Psoas muscle (tissue), 7 donors: ENCODE measurements at regions not wholly inside any gene's neighbourhood (a gene's known extent, or its start where the extent isn't known, plus 50 kb on each side); places are given as distances from the start of the nearest gene placed in this dataset.

Experiments used
- ATAC-seq, 4 donors: fragments of 200-7000 bp; cut with Tn5 transposase; one replicate each; pipeline ENCODE4 v1.9.1; 2020; ENCODE audit warnings: moderate library complexity in 3 of 4, mild to moderate bottlenecking in 2 of 4
- DNase-seq, 2 donors: peaks; one replicate each; pipeline ENCODE4 v3.0.0-alpha.2; 2020
- H3K27ac ChIP-seq: fragments of 200-600 bp; one replicate; pipeline ENCODE4 v1.8.0; 2022
- H3K27me3 ChIP-seq, 3 donors: fragments of 200-600 bp in 1 of 3; one replicate each; pipeline versions ENCODE4 v1.6.1 to v1.8.0; 2013 to 2022; ENCODE audit warnings: low read length in 2 of 3, mild to moderate bottlenecking in 2 of 3, moderate library complexity in 1 of 3; ENCODE audit not compliant: insufficient read depth in 3 of 3
- H3K36me3 ChIP-seq, 2 donors: fragments of 200-600 bp in 1 of 2; one replicate each; pipeline versions ENCODE4 v1.6.1 to v1.8.0; 2013 to 2022; ENCODE audit warnings: low read depth in 1 of 2, mild to moderate bottlenecking in 1 of 2, moderate library complexity in 1 of 2; ENCODE audit not compliant: insufficient read depth in 1 of 2
- H3K4me1 ChIP-seq: fragments of 200-600 bp; one replicate; pipeline ENCODE4 v1.8.0; 2022
- H3K4me3 ChIP-seq: fragments of 200-600 bp; one replicate; pipeline ENCODE4 v1.8.0; 2022; ENCODE audit warnings: mild to moderate bottlenecking
- H3K9me3 ChIP-seq: fragments of 200-600 bp; one replicate; pipeline ENCODE4 v1.8.0; 2022
- CTCF ChIP-seq: fragments of 200-600 bp; IDR thresholded peaks from one replicate; pipeline ENCODE4 v1.8.0; 2022; ENCODE audit warnings: antibody characterized with exemption
- WGBS, 3 donors: extraction: QIAGEN DNeasy Blood & Tissue Kit; methylation state at CpG; one replicate each; pipeline versions ENCODE4 v1.1.6 to v1.1.7; 2013; 5-methylcytosine and 5-hydroxymethylcytosine counted together
- intact Hi-C, 2 donors: fragments of 100-400 bp; cut with DNase I; formaldehyde crosslinking; loops; one replicate each; pipeline versions ENCODE4 v1.11.0 to v1.14.2; 2022
- donor health status: healthy with polysubstance abuse.
- donor health status: DM: no; HTN: no; CAD: no; lungs with moderate emphysema.
- donor health status: Bipolar disorder and iron deficiency.
- donor health status: healthy.
- donor health status: DM: yes; HTN: yes; CAD: no.
- donor health status: DM: no; HTN: no; CAD: no.
- donor health status: DM: yes; HTN: yes; CAD: no.

- WGBS, 3 donors = 81 to 85% (median 84%) methylated on average over 8 of the region's 8 CpGs
- no peak for TF ChIP-seq CTCF
- Histone ChIP-seq H3K9me3 (no peaks in the 10 kb centered on the region), H3K4me1 (no peaks in the 10 kb centered on the region), H3K36me3 (no peaks in the 10 kb centered on the region), H3K4me3 (no peak overlapping the region), H3K27me3 (no peaks in the 10 kb centered on the region), H3K27ac (no peak overlapping the region)
- intact Hi-C loops = no loop called here
- ATAC-seq (no peak), DNase-seq (no peak)
Measured at GRCh38 chr7:155972247-155972646, 160.0 kb upstream of the SHH start.

- no peaks in the 10 kb centered on the region for H3K36me3 ChIP-seq
- 74 to 79% (median 77%) methylated on average over 15 of the region's 15 CpGs for WGBS, 3 donors
- H3K27ac ChIP-seq = no peak overlapping the region
- DNase-seq (no peak), ATAC-seq (no peak)
- intact Hi-C loops = no loop called here
- no peaks in the 10 kb centered on the region for H3K27me3 ChIP-seq
- H3K4me3 ChIP-seq = no peak overlapping the region
- no peak for TF ChIP-seq CTCF
- no peaks in the 10 kb centered on the region for H3K4me1 ChIP-seq
- H3K9me3 ChIP-seq = no peaks in the 10 kb centered on the region
Measured at GRCh38 chr7:155971180-155971770, 159.0 kb upstream of the SHH start.

GRCh38 chr7:155969192-155969929 is 157.1 kb upstream of the SHH start:
- Histone ChIP-seq H3K36me3 (no peaks in the 10 kb centered on the region), H3K4me1 (no peaks in the 10 kb centered on the region), H3K27ac (no peak overlapping the region), H3K4me3 (no peak overlapping the region), H3K27me3 (no peaks in the 10 kb centered on the region), H3K9me3 (no peaks in the 10 kb centered on the region)
- 81 to 87% (median 86%) methylated on average over 21 of the region's 21 CpGs for whole genome bisulfite sequencing, 3 donors
- intact Hi-C loops = no loop called here
- TF ChIP-seq CTCF = no peak
- ATAC-seq (no peak), DNase-seq (no peak)

- WGBS, 3 donors = 81 to 88% (median 84%) methylated on average over 7 of the region's 7 CpGs
- intact Hi-C loops = no loop called here
- no peak overlapping the region for H3K27ac ChIP-seq
- H3K27me3 ChIP-seq = peaks cover 0 to 8% (median 2%) of the 10 kb centered on the region in 3 donors
- H3K36me3 ChIP-seq = no peaks in the 10 kb centered on the region
- no peak overlapping the region for H3K4me3 ChIP-seq
- H3K9me3 ChIP-seq = no peaks in the 10 kb centered on the region
- TF ChIP-seq CTCF = no peak
- no peak for ATAC-seq
- H3K4me1 ChIP-seq = no peaks in the 10 kb centered on the region
- no peak for DNase-seq
Measured at GRCh38 chr7:155965010-155965409, 152.7 kb upstream of the SHH start.
